KBM-7 (cell line): ENCODE measurements at regions not wholly inside any gene's neighbourhood (a gene's known extent, or its start where the extent isn't known, plus 50 kb on each side); places are given as distances from the start of the nearest gene placed in this dataset.

Experiments
- DNase-seq: peaks from one replicate; pipeline ENCODE4 v3.0.0-alpha.2; 2015
- in situ Hi-C: fragments of 300-500 bp; cut with MboI; formaldehyde crosslinking; loops from 2 replicates; pipeline ENCODE4 v1.14.3; 2020; ENCODE audit warnings: low sequenced_read_pairs, low pct_unique_long_range_greater_than_20kb, mixed read lengths

DNA sequence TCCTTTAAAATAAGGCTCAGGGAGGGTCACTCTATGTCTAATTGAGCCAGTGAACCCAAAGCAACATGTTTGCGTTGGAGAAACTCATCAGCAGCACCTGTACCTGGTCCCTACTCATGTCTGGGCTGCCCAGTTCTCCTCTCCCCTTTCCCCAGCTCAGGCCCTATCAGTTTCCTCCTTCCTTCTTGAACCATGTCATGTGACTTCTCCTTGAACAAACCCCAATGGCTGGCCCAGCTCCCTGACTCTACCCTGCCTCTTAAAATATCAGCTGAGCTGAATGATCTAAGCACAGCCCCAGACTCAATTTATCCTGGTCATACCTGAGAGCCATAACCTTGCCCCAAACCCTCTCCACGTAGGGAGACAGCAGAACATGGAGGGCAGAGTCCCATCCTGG is 290.9 kb downstream of the LPIN1 start:
- no peak for DNase-seq
- in situ Hi-C loops, result no loop called here

DNA sequence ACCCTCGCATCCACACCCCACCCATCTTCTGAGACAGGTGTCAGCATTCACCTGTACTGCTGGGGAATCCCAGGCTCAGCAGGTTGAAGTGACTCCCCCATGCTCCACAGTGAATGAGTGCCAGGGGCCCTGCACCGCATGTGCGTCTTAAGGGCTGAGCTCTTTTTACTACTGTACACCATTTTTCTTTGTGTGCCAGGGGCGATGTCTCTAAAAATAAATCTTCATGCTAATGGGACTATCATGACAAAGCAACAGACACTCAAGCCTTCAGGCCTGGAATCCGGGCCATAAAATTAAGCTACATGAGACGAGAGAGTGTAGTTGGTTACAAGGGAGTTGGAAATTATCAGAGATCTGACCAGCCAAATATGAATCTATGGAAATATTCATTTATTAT is 294.8 kb downstream of the LPIN1 start:
- in situ Hi-C loops, result no loop called here
- no peak for DNase-seq

DNA sequence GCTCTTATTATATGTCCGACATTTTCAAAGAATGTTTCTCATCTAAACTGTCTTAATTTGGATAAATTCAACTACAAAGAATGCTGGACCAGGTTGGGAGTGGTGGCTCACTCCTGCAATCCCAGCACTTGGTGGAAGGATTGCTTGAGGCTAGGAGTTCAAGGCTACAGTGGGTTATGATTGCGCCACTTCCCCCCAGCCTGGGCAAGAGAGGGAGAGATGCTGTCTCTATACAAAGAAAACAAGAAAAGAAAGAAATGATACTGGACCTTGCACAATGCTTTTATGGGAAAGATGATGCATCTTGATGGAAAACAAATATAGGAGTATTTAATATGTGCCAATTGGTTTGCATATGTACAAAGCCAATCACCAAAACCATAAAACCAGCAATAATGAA is 296.7 kb downstream of the LPIN1 start:
- no peak for DNase-seq
- in situ Hi-C loops, result no loop called here

DNA sequence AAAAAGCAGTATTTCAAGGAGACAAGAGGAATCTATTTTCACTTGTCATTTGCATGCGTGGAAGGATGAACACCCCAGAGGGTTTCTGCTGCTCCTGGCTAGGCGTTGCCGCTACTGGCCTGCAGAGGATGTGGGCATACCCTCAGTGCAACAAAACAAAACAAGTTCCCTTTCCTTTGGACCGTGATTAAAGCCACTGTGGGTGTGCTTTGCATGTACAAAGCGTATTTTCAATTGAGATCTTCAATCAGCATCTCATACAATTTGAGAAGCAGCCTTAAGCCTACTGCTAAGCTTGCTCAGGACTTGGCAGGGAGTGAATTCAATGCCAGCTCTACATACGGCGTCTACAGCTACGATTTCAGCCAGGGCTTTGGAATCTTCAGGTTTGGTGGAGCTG is 298.4 kb downstream of the LPIN1 start:
- DNase-seq, result no peak
- in situ Hi-C loops, result no loop called here

DNA sequence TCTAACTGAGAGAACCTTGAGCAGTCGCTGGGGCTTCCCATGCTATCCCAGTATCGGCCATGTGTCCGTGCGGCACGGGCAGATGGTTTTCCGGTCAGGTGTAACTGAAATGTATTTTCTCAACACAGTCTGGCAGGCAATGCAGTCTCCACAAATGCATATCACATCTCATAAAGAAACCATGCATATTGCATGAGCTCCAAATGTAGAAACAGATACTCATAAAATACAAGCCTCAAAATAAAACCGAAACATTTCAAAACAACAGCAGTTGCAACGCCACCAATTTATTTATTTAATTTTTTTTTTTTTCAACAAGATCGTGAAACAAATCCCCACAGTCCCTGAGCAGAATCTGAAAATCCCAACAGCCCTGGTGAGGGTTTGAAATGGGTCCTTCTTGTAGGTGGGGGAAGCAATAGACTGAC is 299.4 kb downstream of the LPIN1 start:
- in situ Hi-C loops, result no loop called here
- DNase-seq, result no peak

DNA sequence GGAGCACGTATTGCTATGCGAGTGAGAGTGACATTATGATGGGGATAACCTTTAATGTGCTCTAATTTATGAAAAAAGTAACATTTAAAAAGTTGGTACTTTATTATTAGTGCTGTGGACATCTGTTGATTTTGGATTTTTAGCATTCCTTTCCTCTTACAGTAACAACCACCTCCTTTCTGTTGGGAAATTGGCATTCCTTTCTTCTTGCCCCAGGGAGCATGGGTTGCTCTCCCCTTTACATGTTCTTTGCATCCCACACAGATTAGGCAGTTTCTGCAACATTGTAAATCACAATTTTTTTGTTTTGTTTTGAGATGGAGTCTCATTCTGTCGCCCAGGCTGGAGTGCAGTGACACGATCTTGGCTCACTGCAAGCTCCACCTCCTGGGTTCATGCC is 300.2 kb downstream of the LPIN1 start:
- DNase-seq, result no peak
- in situ Hi-C loops, result no loop called here

DNA sequence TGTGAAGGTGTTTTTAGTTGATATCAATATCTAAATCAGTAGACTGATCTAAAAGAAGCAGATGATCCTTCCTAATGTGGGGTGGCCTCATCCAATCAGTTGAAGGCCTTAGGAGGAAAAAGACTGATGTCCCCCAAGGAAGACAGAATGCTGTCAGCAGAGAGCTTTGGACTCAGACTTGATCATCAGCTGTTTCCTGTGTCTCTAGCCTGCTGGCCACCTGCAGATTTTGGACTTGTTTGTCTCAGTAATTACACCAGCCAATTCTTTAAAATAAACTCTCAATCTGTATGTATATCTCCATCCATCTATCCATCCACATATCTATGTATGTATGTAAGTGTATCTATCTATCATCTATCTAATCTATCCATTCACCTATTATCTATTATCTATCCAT is 301.3 kb downstream of the LPIN1 start:
- in situ Hi-C loops, result no loop called here
- no peak for DNase-seq

DNA sequence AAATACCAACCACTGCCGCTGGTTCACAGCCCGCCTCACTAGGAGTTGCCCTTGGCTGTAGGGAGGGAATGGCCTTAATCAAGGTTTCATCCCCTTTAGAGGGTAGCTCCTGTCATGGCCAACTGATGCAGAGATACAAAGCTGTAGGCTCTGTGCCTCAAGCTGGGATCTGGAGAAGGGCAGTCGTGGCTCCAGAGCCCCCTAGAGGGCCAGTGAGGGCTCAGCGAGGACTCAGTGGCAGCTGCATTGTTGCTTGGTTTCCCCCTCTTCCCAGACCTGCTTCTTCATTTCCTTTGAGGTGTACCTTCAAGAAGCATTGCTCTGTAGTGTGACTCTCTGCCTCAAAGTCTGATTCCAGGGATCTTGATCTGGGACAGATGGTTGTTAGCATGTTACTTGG is 302.1 kb downstream of the LPIN1 start:
- in situ Hi-C loops, result no loop called here
- no peak for DNase-seq

DNA sequence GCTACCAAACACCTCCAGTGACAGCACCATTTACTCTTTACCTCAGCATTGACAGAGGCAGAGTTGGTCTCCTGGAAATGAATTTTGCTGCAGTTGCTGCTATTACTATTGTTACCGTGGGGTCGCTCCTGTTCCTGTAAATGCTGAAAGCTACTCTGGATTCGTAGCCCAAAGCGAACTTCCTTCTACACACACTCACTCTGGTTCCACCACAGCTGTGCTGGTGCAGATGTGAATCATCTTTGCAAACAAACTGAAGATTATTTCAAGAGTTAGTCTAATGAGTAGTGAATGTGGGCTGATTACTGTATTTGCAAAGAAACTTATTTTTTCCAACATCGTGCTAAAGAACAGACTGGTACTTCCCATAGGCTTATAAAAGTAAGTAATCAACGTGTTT is 304.0 kb downstream of the LPIN1 start:
- DNase-seq, result peak; percentile 27
- in situ Hi-C loops, result no loop called here

DNA sequence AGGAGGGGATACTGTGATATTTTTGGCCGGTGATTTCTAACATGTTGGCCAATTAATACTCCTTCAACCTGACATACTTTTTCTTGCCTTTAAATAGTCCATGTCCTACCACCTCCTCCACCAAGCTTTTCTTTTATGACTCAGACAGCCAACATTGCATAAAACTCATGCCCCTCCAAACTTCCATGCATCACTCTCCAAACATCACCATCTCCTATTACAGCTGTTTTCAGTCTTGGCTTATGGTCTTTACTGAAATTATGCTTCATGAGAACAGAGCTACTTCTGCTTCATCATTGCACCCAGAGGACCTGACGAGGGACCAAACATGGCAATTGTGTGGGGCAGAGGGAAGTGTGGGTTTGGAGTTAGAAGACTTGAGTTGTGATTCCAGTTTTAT is 305.4 kb downstream of the LPIN1 start:
- in situ Hi-C loops, result no loop called here
- no peak for DNase-seq

DNA sequence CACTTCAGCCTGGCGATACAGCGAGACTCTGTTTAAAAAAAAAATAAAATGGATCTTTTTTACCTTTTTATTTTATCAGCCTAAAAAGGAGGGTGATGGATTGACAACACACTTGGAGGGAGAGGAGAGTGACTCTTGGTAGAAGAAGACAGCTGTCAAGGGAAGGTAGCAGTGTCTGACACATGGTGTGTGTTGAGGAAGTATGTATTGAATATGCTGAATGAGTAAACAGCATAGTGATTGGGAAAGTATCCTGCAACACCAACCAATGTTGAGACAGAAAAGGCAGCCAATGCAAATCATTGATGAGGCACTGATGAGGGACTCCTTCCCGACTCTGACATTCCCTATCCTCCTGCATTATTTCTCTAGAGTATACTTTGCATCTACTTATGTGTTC is 306.4 kb downstream of the LPIN1 start:
- in situ Hi-C loops, result no loop called here
- no peak for DNase-seq

DNA sequence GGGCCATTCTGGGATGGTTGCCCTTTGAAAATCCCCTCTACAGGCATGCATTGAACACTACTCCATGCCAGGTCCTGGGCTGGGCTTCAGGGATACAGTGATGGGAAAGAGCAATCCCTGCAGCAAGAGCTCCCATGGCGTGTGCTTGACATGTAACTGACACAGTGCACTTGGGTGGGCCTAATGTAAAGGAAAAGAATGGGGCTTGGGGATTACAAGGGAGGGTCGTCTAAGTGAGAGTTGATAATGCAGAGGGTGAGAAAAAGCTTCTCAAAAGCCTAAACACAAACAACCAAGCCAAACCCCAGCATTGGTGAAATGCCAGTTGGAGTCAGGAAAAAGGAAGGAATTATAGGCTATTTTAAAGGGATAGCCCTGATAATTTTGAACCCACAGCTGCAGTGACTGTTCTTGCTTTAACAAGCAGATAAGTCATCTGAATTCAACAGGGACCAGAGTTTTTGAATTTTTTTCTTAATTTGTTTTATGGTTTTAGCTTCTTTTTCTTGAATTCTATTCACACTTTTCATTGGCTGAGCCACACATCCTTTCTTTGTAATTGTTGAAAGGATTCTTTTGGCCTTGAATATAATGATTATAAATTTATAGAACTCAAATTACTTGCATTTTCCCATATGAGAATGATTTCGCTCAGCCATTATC is 308.7 kb downstream of the LPIN1 start:
- DNase-seq, result no peak
- in situ Hi-C loops, result no loop called here

DNA sequence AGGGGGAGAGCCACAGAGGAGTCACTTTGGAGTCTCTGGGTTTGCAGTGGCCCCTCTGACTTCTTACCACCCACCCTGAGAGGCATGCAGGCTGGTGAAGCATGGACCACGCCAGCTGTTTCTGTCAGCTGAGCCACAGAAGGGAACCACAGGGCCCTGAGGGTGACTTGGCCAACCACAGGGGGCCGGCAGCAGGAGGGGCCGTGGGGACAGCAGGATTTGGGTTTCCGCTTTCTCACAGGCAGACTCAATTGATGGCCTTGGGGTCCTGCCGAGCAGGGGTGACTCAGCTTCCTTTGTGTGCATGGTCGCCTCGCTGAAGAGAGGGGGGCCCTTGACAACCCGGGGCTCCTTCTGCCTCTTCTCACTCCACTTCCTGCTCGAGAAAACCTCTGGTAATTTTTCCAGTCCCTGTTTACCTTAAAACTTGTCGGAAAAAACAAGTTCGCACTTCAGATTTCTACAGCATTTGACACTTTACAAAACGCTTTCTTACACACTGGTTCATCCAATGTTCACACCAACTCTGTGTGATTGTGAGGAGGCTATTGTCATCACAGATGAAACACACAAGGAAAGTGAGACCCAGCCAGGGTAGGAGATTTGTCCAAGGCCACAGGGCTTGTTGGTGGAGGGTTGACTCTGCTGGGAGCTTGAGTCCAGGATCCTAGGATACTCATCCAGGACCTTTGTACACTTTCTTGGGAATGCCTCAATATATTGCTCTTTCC is 311.2 kb downstream of the LPIN1 start:
- in situ Hi-C loops, result no loop called here
- peak; percentile 81 for DNase-seq

DNA sequence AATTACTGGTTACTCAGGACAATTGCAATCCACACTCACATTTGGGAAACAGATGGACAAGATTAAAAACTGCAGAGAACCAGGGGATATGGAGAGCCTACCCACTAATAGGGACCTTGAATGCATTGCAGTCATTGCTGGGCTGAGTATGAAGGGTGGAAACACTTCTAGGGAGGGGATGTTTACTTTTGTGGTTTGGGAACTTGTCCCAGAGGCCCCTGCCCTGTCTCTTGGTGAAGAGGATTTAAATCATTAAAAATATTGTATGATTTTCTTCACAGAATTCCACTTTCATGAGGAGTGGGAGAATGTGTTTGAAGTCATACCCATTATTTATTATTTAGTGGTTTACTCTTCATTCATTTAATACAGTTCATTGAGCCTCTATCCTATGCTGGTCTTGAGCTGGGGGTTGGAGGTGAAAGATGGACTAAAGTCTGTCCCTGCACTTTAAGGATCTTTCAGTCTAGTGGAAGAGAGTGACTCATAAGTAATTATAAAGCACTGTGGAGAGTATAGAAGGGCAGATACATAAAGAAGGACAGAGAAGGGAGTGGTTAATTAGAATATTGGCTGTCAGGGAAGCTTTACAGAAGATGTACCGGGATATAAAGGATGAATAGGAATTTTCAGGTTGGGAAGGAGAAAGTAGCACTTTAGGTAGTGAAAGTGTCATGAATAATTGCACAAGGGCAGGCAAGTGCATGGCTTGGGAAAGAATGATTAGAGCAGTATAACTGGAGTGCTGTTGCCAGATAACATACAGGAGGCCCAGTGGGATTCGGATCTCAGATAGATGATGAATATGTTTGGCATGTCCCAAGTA is 313.4 kb downstream of the LPIN1 start:
- in situ Hi-C loops, result no loop called here

DNA sequence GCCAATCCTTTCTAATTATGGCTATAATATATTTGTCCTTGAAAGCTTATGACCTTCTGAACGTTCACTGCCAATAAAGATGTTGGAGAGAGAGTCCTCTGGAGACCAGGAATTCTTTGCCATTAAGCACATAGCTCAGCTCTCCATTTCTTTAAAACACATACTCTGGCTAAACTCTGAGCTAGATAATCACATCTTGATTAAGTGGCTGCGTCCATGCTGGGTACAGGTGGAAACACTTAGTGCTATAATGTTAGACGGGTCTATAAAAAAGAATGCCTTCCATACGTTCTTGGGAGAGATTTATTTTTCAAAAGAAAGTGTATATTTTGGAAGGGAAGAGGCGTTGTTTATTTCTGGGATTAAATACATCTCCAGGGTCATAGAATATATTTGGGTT is 314.5 kb downstream of the LPIN1 start:
- in situ Hi-C loops, result no loop called here
- no peak for DNase-seq

More for the DNA sequence above, 313.4 kb downstream of the LPIN1 start:
- no peak for DNase-seq

DNA sequence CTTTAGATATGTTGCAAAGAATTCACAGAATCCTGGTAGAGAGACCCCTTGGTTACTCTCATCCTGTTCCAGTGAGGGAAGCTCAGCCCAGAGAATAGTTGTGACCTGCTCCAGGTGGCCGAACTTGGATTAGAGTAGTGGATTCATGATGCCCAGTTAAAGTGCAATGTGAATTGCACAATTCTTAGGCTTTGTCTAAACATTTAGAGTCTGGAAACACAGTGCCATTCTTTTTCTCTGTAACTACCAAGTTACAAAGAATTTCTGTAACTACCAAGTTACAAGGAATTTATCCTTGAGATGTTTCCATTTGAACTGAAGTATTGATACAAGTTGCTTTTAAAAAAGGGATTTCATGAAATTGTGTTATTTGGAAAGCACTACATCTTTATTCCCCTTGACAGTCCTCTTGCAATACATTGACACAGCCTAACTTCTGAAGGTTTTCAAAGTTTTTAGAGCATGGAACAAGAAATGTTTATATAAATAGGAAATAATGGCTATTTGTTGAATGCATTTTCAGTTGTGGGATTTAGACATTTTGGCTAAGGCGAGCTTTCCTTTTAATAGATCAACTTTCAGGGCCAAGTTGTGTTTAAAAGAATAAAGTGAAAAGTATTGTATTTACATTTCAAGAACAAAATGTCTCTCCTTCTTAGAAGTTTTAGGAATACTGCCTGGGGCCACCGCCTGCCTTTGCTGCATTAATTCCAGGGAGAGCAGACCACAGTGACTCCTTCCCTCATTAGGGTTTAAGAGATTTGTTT is 315.0 kb downstream of the LPIN1 start:
- in situ Hi-C loops, result no loop called here
- DNase-seq, result no peak

DNA sequence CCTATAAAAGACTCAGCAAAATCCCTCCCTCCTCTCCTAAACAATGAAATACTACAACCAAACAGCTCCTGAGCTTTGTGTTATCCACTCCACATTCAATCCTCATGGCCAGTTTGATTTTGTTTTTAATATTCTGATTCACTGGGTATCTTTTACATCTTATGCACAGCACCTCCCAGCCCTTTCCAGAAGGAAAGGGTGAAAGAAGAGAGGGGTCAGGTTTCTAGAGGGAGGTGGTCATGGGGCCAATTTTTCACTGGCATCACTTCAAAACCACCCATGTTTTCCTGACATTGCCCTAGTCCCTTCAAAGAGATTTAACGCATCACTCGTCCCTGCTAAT is 315.6 kb downstream of the LPIN1 start:
- no peak for DNase-seq
- in situ Hi-C loops, result no loop called here

DNA sequence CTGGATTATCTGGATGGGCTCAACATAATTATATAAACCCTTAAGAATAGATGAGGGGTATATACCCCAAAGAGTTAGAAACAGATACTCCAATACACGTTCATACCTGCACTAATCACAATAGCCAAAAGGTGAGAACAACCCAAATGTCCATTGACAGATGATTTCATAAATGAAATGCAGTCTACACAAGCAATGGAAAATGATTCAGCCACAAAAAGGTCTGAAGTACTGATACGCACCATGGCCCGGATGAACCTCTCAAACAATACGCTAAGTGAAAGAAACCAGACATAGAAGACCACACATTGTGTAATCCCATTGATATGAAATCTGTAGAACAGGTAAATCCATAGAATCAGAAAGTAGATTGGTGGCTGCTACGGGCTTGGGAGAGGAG is 316.8 kb downstream of the LPIN1 start:
- in situ Hi-C loops, result no loop called here

DNA sequence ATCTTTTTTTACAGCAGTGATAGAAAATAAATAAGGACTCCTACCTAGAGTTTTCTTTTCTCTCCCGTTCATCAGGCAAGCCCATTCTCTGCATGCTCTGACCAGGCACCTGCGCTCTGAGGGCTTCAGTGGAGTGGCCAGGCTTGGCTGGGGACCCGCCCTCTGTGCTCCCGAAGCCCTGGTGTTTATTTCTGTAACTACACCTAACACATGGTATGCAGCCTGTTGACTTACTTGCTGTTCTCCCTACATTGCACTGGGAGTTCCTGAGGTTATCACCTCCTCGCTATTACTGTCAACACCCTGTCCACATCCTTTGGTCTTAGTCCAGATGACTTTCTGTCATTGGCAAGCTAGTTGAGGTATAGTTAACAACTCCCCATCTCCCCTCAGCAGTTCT is 317.7 kb downstream of the LPIN1 start:
- DNase-seq, result no peak
- in situ Hi-C loops, result no loop called here

More for the DNA sequence above, 316.8 kb downstream of the LPIN1 start:
- no peak for DNase-seq

DNA sequence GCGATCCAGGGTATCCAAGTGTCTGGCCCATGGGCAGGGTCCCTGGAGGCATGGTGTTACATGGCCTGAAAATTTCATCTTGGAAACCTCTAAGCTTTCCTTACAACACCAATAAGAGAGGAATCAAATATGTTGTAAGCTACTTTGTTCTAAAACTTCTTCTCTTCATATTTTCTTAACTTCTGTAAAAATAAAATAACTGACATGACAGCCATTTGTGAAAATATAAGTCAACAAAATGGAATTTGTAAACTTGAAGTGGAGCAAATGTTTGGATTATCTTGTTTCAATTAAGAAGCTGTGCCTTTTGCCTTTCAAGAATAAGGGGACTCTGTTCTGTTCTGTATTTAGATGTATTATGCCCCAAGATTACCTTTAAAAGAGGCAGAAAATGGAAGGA is 319.7 kb downstream of the LPIN1 start:
- in situ Hi-C loops, result no loop called here
- DNase-seq, result no peak
